ENCODE measurements at regions not wholly inside any gene's neighbourhood (a gene's known extent, or its start where the extent isn't known, plus 50 kb on each side); places are given as distances from the start of the nearest gene placed in this dataset.

GRCh38 chr2:18833941-18834340 lies 244.6 kb upstream of the NT5C1B start:
- no peaks in the 10 kb centered on the region for H3K9me3 ChIP-seq
- H3K27me3 ChIP-seq: no peaks in the 10 kb centered on the region
- WGBS, 2 donors: 93 to 97% methylated on average over 2 of the region's 2 CpGs
- no peak for ATAC-seq
- H3K36me3 ChIP-seq: no peaks in the 10 kb centered on the region
- H3K27ac ChIP-seq: no peak overlapping the region
- H3K4me1 ChIP-seq: peaks cover 10 to 24% (median 21%) of the 10 kb centered on the region in 3 donors
- H3K4me3 ChIP-seq: no peak overlapping the region
- TF ChIP-seq, protein P1, sequence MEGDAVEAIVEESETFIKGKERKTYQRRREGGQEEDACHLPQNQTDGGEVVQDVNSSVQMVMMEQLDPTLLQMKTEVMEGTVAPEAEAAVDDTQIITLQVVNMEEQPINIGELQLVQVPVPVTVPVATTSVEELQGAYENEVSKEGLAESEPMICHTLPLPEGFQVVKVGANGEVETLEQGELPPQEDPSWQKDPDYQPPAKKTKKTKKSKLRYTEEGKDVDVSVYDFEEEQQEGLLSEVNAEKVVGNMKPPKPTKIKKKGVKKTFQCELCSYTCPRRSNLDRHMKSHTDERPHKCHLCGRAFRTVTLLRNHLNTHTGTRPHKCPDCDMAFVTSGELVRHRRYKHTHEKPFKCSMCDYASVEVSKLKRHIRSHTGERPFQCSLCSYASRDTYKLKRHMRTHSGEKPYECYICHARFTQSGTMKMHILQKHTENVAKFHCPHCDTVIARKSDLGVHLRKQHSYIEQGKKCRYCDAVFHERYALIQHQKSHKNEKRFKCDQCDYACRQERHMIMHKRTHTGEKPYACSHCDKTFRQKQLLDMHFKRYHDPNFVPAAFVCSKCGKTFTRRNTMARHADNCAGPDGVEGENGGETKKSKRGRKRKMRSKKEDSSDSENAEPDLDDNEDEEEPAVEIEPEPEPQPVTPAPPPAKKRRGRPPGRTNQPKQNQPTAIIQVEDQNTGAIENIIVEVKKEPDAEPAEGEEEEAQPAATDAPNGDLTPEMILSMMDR (IDR thresholded peaks at IDR 0.05): no peak
- intact Hi-C loops (cut with DNase I): no loop called here
- no peak for FAIRE-seq
- DNase-seq: no peak

- Histone ChIP-seq H3K27me3 (no peaks in the 10 kb centered on the region), H3K9me3 (no peaks in the 10 kb centered on the region), H3K4me3 (no peak overlapping the region), H3K27ac (no peak overlapping the region), H3K4me1 (peaks cover 10 to 24% (median 24%) of the 10 kb centered on the region in 3 donors), H3K36me3 (no peaks in the 10 kb centered on the region)
- intact Hi-C loops (cut with DNase I): no loop called here
- DNase-seq: no peak
- 26 to 36% methylated on average over 2 of the region's 2 CpGs for WGBS, 2 donors
- FAIRE-seq: no peak
- TF ChIP-seq, protein P1 (IDR thresholded peaks at IDR 0.05): no peak
- peak in 1 of 4 donors; percentile 19 for ATAC-seq
Observed at GRCh38 chr2:18831916-18832510, 242.6 kb upstream of the NT5C1B start.

GRCh38 chr2:18830962-18831361 lies 241.6 kb upstream of the NT5C1B start:
- Histone ChIP-seq H3K36me3 (no peaks in the 10 kb centered on the region), H3K27ac (no peak overlapping the region), H3K4me1 (peaks cover 10 to 24% (median 24%) of the 10 kb centered on the region in 3 donors), H3K27me3 (no peaks in the 10 kb centered on the region), H3K9me3 (no peaks in the 10 kb centered on the region), H3K4me3 (no peak overlapping the region)
- intact Hi-C loops (cut with DNase I): no loop called here
- WGBS, 2 donors: 34 to 36% methylated on average over 1 of the region's 1 CpG
- DNase-seq: no peak
- peak; percentile 48 to 82 (median 71) for ATAC-seq
- TF ChIP-seq, protein P1 (IDR thresholded peaks at IDR 0.05): no peak
- no peak for FAIRE-seq

DNA sequence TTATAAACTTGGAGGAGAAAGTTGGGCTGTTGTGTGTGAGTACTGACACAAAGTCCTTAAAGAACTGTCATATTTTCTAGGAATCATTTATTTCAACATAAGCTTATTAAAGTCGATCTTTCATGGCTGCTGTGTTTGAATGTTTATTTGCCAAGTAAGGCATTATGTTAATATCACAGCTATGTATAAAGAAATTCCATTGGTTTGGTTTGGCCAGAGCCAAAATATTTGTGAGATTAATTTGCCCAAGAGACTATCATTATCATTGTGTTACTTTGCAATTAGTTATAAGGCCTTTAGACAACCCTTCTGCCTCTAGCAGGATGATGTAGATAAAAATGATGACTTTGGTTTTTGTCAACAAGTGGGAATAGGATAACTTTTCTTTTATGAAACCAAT lies 240.6 kb upstream of the NT5C1B start:
- no peaks in the 10 kb centered on the region for H3K27me3 ChIP-seq
- ATAC-seq (no peak), DNase-seq (no peak), FAIRE-seq (no peak)
- TF ChIP-seq, protein P1 (IDR thresholded peaks at IDR 0.05): no peak
- WGBS, 2 donors: 56 to 73% methylated on average over 1 of the region's 1 CpG
- peaks cover 10 to 24% (median 24%) of the 10 kb centered on the region in 3 donors for H3K4me1 ChIP-seq
- no peaks in the 10 kb centered on the region for H3K36me3 ChIP-seq
- no peak overlapping the region for H3K4me3 ChIP-seq
- H3K9me3 ChIP-seq: no peaks in the 10 kb centered on the region
- peak overlapping the region in 1 of 4 donors; percentile 19 for H3K27ac ChIP-seq
- intact Hi-C loops (cut with DNase I): no loop called here

DNA sequence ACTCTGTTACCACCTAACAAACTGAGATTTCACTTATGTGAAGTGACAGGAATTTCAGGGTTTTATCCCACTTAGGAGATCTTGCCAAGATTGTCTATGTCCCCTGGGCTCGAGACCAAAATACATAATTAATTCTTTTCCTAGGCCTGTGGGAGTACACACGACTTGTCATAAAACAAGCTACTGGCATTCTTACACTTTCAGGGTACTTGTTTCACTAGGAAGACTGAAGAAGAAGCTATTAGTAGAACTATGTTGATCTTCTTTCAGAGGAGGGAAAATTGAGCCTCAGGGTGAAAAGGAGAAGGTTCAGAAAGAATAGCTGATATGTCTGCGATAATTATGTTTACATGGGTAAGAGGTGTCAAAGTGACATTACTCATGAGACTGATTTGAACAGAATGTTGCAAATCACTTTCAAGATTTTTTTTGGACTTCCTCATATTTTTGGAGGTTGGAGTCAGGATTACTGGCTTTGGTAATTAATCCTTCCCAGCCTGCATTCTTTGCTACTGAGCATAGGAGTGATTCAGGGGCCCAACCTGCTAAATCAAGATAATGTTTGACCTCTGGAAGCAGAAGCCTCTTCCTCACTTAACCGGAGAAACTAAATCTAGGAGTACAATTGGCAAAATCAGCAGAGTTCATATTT lies 240.0 kb upstream of the NT5C1B start:
- Histone ChIP-seq H3K36me3 (no peaks in the 10 kb centered on the region), H3K27ac (peak overlapping the region in 2 of 4 donors; percentile 19 to 53), H3K27me3 (no peaks in the 10 kb centered on the region), H3K4me3 (no peak overlapping the region), H3K4me1 (peaks cover 10 to 24% (median 24%) of the 10 kb centered on the region in 3 donors), H3K9me3 (no peaks in the 10 kb centered on the region)
- FAIRE-seq (no peak), DNase-seq (no peak), ATAC-seq (peak; percentile 47 to 71 (median 64))
- intact Hi-C loops (cut with DNase I): no loop called here
- TF ChIP-seq, protein P1 (IDR thresholded peaks at IDR 0.05): no peak
- WGBS, 2 donors: 25 to 30% methylated on average over 4 of the region's 4 CpGs

All from pancreas (tissue), 10 donors.